ENCODE measurements at regions not wholly inside any gene's neighbourhood (a gene's known extent, or its start where the extent isn't known, plus 50 kb on each side); places are given as distances from the start of the nearest gene placed in this dataset.

DNA sequence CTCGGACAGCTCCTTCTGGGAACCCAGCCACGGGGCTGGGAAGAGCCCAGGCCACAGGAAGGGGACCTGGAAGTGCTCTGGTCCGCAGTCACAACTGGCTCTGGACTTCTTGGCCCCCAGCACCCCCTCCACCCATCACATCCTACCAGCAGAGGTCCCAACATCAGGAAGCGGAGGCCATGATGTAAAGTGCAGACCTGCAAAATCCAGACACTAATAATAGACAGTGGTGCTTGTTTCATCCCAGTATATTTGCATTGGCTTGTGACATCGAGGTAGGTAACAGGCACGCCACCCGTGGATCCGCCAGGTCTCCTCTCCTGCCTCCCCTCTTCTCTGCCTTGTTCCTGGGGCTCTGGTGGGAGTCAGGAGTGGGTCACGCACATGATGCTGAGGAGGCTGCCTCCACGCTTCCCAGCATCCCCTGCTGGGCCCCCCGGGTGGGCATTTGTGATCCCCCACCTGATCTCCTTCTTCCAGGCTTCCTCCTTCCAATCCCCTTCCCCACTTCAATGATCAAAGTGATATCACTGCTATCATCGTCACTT, 1454.0 kb downstream of the BRD1 start:
- H3F3A ChIP-seq (replicated peaks; ENCODE audit: low read depth), result no peaks in the 10 kb centered on the region
- no peaks in the 10 kb centered on the region for H3K79me2 ChIP-seq (replicated peaks; ENCODE audit: insufficient read depth)
- no peaks in the 10 kb centered on the region for H3K36me3 ChIP-seq (ENCODE audit: insufficient read depth)
- H3K4me3 ChIP-seq, result no peak overlapping the region
- H3K9me2 ChIP-seq (ENCODE audit: insufficient read depth), result no peaks in the 10 kb centered on the region
- H3K4me1 ChIP-seq (ENCODE audit: insufficient read depth), result peaks cover 11% of the 10 kb centered on the region; the same call in 1 of the 2 replicates
- DNase-seq (ENCODE audit: low spot score) (no peak), ATAC-seq (no peak)
- Mint-ChIP-seq H3K9me3 (peaks cover 3% of the 10 kb centered on the region; the same call in 1 of the 3 replicates), H3K36me3 (ENCODE audit: low read depth) (no peaks in the 10 kb centered on the region), H3K4me1 (peaks cover 57% of the 10 kb centered on the region), H3K27me3 (ENCODE audit: insufficient read depth, low read depth, poor library complexity) (peaks cover 20% of the 10 kb centered on the region), H3K27ac (no peak overlapping the region), H3K4me3 (no peak overlapping the region; the same call in 2 of the 3 replicates)
- no peaks in the 10 kb centered on the region for H4K20me1 ChIP-seq (replicated peaks; ENCODE audit: insufficient read depth)
- no peaks in the 10 kb centered on the region for H3K27me3 ChIP-seq (ENCODE audit: insufficient read depth)
- no peak overlapping the region for H3K27ac ChIP-seq (ENCODE audit: low read depth)
- TF ChIP-seq CTCF (conservative IDR thresholded peaks at IDR 0.05; ENCODE audit: low read depth in 2 of 2), result no peak
- no peak for TF ChIP-seq REST (IDR thresholded peaks at IDR 0.05; ENCODE audit: unreplicated experiment)
- TF ChIP-seq NANOG (IDR thresholded peaks at IDR 0.05; ENCODE audit: borderline replicate concordance), result no peak
- no peak for TF ChIP-seq ZNF114 (CRISPR knock-in tag; IDR thresholded peaks at IDR 0.05)
- TF ChIP-seq, protein P1, sequence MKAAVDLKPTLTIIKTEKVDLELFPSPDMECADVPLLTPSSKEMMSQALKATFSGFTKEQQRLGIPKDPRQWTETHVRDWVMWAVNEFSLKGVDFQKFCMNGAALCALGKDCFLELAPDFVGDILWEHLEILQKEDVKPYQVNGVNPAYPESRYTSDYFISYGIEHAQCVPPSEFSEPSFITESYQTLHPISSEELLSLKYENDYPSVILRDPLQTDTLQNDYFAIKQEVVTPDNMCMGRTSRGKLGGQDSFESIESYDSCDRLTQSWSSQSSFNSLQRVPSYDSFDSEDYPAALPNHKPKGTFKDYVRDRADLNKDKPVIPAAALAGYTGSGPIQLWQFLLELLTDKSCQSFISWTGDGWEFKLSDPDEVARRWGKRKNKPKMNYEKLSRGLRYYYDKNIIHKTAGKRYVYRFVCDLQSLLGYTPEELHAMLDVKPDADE (IDR thresholded peaks at IDR 0.05), result no peak
- TF ChIP-seq STAT1 (IDR thresholded peaks at IDR 0.05; ENCODE audit: unreplicated experiment), result no peak
- no peak for TF ChIP-seq EZH2phosphoT487 (IDR thresholded peaks at IDR 0.05; ENCODE audit: unreplicated experiment)
- no peak for TF ChIP-seq POLR2AphosphoS5 (IDR thresholded peaks at IDR 0.05; ENCODE audit: low read depth)
- TF ChIP-seq, protein P2, sequence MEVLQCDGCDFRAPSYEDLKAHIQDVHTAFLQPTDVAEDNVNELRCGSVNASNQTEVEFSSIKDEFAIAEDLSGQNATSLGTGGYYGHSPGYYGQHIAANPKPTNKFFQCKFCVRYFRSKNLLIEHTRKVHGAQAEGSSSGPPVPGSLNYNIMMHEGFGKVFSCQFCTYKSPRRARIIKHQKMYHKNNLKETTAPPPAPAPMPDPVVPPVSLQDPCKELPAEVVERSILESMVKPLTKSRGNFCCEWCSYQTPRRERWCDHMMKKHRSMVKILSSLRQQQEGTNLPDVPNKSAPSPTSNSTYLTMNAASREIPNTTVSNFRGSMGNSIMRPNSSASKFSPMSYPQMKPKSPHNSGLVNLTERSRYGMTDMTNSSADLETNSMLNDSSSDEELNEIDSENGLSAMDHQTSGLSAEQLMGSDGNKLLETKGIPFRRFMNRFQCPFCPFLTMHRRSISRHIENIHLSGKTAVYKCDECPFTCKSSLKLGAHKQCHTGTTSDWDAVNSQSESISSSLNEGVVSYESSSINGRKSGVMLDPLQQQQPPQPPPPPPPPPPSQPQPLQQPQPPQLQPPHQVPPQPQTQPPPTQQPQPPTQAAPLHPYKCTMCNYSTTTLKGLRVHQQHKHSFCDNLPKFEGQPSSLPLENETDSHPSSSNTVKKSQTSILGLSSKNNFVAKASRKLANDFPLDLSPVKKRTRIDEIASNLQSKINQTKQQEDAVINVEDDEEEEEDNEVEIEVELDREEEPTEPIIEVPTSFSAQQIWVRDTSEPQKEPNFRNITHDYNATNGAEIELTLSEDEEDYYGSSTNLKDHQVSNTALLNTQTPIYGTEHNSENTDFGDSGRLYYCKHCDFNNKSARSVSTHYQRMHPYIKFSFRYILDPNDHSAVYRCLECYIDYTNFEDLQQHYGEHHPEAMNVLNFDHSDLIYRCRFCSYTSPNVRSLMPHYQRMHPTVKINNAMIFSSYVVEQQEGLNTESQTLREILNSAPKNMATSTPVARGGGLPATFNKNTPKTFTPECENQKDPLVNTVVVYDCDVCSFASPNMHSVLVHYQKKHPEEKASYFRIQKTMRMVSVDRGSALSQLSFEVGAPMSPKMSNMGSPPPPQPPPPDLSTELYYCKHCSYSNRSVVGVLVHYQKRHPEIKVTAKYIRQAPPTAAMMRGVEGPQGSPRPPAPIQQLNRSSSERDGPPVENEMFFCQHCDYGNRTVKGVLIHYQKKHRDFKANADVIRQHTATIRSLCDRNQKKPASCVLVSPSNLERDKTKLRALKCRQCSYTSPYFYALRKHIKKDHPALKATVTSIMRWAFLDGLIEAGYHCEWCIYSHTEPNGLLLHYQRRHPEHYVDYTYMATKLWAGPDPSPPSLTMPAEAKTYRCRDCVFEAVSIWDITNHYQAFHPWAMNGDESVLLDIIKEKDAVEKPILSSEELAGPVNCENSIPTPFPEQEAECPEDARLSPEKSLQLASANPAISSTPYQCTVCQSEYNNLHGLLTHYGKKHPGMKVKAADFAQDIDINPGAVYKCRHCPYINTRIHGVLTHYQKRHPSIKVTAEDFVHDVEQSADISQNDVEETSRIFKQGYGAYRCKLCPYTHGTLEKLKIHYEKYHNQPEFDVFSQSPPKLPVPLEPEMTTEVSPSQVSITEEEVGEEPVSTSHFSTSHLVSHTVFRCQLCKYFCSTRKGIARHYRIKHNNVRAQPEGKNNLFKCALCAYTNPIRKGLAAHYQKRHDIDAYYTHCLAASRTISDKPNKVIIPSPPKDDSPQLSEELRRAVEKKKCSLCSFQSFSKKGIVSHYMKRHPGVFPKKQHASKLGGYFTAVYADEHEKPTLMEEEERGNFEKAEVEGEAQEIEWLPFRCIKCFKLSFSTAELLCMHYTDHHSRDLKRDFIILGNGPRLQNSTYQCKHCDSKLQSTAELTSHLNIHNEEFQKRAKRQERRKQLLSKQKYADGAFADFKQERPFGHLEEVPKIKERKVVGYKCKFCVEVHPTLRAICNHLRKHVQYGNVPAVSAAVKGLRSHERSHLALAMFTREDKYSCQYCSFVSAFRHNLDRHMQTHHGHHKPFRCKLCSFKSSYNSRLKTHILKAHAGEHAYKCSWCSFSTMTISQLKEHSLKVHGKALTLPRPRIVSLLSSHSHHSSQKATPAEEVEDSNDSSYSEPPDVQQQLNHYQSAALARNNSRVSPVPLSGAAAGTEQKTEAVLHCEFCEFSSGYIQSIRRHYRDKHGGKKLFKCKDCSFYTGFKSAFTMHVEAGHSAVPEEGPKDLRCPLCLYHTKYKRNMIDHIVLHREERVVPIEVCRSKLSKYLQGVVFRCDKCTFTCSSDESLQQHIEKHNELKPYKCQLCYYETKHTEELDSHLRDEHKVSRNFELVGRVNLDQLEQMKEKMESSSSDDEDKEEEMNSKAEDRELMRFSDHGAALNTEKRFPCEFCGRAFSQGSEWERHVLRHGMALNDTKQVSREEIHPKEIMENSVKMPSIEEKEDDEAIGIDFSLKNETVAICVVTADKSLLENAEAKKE (CRISPR knock-in tag; IDR thresholded peaks at IDR 0.05), result no peak
- no peak for TF ChIP-seq EZH2 (IDR thresholded peaks at IDR 0.05; ENCODE audit: low read depth, unreplicated experiment)
- TF ChIP-seq CREB1 (CRISPR knock-in tag; IDR thresholded peaks at IDR 0.05; ENCODE audit: low read depth), result no peak
- TF ChIP-seq JUNB (IDR thresholded peaks at IDR 0.05; ENCODE audit: unreplicated experiment), result no peak
- no peak for TF ChIP-seq ZNF331 (CRISPR knock-in tag; IDR thresholded peaks at IDR 0.05; ENCODE audit: low read depth)
- no peak overlapping the region for H3K4me2 ChIP-seq
- H2AFZ ChIP-seq, result no peak overlapping the region

Measured in GM23338 (cell line).